GM18505 (cell line): ENCODE measurements at regions not wholly inside any gene's neighbourhood (a gene's known extent, or its start where the extent isn't known, plus 50 kb on each side); places are given as distances from the start of the nearest gene placed in this dataset.

Source experiments
- ATAC-seq: cut with Tn5 transposase; IDR thresholded peaks from one replicate; pipeline ENCODE4 v1.9.1; 2021; ENCODE audit not compliant: unreplicated experiment
- POLR2A ChIP-seq: IDR thresholded peaks from 4 replicates; pipeline ENCODE4 v1.6.1; 2011; ENCODE audit warnings: borderline replicate concordance; ENCODE audit not compliant: insufficient read depth, insufficient read length; ENCODE audit errors: extremely low read depth

GRCh38 chr4:186901850-186902249, 178.2 kb upstream of the FAT1 start:
- no peak for TF ChIP-seq POLR2A
- ATAC-seq = no peak

GRCh38 chr4:186902361-186902760, 178.7 kb upstream of the FAT1 start:
- TF ChIP-seq POLR2A = no peak
- ATAC-seq = no peak

- ATAC-seq = no peak
Observed at GRCh38 chr4:186904101-186904500, 180.4 kb upstream of the FAT1 start.

GRCh38 chr4:186906722-186907121, 183.1 kb upstream of the FAT1 start:
- no peak for ATAC-seq

More at GRCh38 chr4:186904101-186904500, 180.4 kb upstream of the FAT1 start:
- TF ChIP-seq POLR2A = no peak

GRCh38 chr4:186910385-186910784, 186.7 kb upstream of the FAT1 start:
- TF ChIP-seq POLR2A = no peak
- no peak for ATAC-seq

More at GRCh38 chr4:186906722-186907121, 183.1 kb upstream of the FAT1 start:
- no peak for TF ChIP-seq POLR2A

- ATAC-seq = no peak
- TF ChIP-seq POLR2A = no peak
Observed at GRCh38 chr4:186912606-186913005, 188.9 kb upstream of the FAT1 start.

GRCh38 chr4:186915816-186916215, 192.2 kb upstream of the FAT1 start:
- no peak for TF ChIP-seq POLR2A
- ATAC-seq = no peak

- TF ChIP-seq POLR2A = no peak
- ATAC-seq = no peak
Observed at GRCh38 chr4:186917136-186917535, 193.5 kb upstream of the FAT1 start.

GRCh38 chr4:186918466-186918865, 194.8 kb upstream of the FAT1 start:
- no peak for TF ChIP-seq POLR2A
- ATAC-seq = no peak

- ATAC-seq = no peak
- no peak for TF ChIP-seq POLR2A
Observed at GRCh38 chr4:186919340-186919739, 195.7 kb upstream of the FAT1 start.

GRCh38 chr4:186920483-186920882, 196.8 kb upstream of the FAT1 start:
- no peak for ATAC-seq
- TF ChIP-seq POLR2A = no peak

GRCh38 chr4:186920992-186921391, 197.3 kb upstream of the FAT1 start:
- TF ChIP-seq POLR2A = no peak
- no peak for ATAC-seq

GRCh38 chr4:186924723-186925122, 201.1 kb upstream of the FAT1 start:
- no peak for ATAC-seq
- no peak for TF ChIP-seq POLR2A

- no peak for ATAC-seq
- TF ChIP-seq POLR2A = no peak
Observed at GRCh38 chr4:186927624-186928023, 204.0 kb upstream of the FAT1 start.

GRCh38 chr4:186930024-186930423, 206.4 kb upstream of the FAT1 start:
- no peak for TF ChIP-seq POLR2A
- no peak for ATAC-seq

GRCh38 chr4:186931519-186931918, 207.9 kb upstream of the FAT1 start:
- TF ChIP-seq POLR2A = no peak
- no peak for ATAC-seq

GRCh38 chr4:186932196-186932595, 208.5 kb upstream of the FAT1 start:
- ATAC-seq = no peak
- TF ChIP-seq POLR2A = no peak
